HG03565 (cell line): ENCODE measurements at regions not wholly inside any gene's neighbourhood (a gene's known extent, or its start where the extent isn't known, plus 50 kb on each side); places are given as distances from the start of the nearest gene placed in this dataset.

Experiments
- ATAC-seq: cut with Tn5 transposase; IDR thresholded peaks from one replicate; pipeline ENCODE4 v1.9.1; 2021; ENCODE audit warnings: mild to moderate bottlenecking, moderate library complexity; ENCODE audit not compliant: unreplicated experiment

- no peak for ATAC-seq
Measured at GRCh38 chr15:60057554-60057953, 53.4 kb downstream of the FOXB1 start.

GRCh38 chr15:60059186-60059585 is 55.1 kb downstream of the FOXB1 start:
- ATAC-seq: no peak

GRCh38 chr15:60061758-60062157 is 57.6 kb downstream of the FOXB1 start:
- no peak for ATAC-seq

GRCh38 chr15:60062826-60063225 is 58.7 kb downstream of the FOXB1 start:
- no peak for ATAC-seq

- ATAC-seq: no peak
Measured at GRCh38 chr15:60065951-60066350, 61.8 kb downstream of the FOXB1 start.

- no peak for ATAC-seq
Measured at GRCh38 chr15:60070838-60071493, 66.9 kb downstream of the FOXB1 start.

GRCh38 chr15:60072826-60073465 is 68.8 kb downstream of the FOXB1 start:
- no peak for ATAC-seq

GRCh38 chr15:60073466-60073840 is 69.3 kb downstream of the FOXB1 start:
- no peak for ATAC-seq

- no peak for ATAC-seq
Measured at GRCh38 chr15:60074181-60074885, 70.2 kb downstream of the FOXB1 start.

- ATAC-seq: no peak
Measured at GRCh38 chr15:60076045-60076444, 71.9 kb downstream of the FOXB1 start.

GRCh38 chr15:60076582-60077276 is 72.6 kb downstream of the FOXB1 start:
- ATAC-seq: no peak

GRCh38 chr15:60077581-60078359 is 73.7 kb downstream of the FOXB1 start:
- no peak for ATAC-seq

GRCh38 chr15:60079210-60079609 is 75.1 kb downstream of the FOXB1 start:
- no peak for ATAC-seq

GRCh38 chr15:60081976-60082375 is 77.9 kb downstream of the FOXB1 start:
- no peak for ATAC-seq

- no peak for ATAC-seq
Measured at GRCh38 chr15:60083318-60083717, 79.2 kb downstream of the FOXB1 start.

GRCh38 chr15:60086681-60087429 is 82.7 kb downstream of the FOXB1 start:
- ATAC-seq: no peak

GRCh38 chr15:60087561-60087960 is 83.5 kb downstream of the FOXB1 start:
- no peak for ATAC-seq

GRCh38 chr15:60090747-60091146 is 86.6 kb downstream of the FOXB1 start:
- no peak for ATAC-seq

- ATAC-seq: no peak
Measured at GRCh38 chr15:60091157-60091556, 87.0 kb downstream of the FOXB1 start.

- no peak for ATAC-seq
Measured at GRCh38 chr15:60091911-60092310, 87.8 kb downstream of the FOXB1 start.
